H1 (cell line): ENCODE measurements at regions not wholly inside any gene's neighbourhood (a gene's known extent, or its start where the extent isn't known, plus 50 kb on each side); places are given as distances from the start of the nearest gene placed in this dataset.

Experiments
- CTCF ChIA-PET: fragments of 300-600 bp; sonication (Branson Sonifier 250); formaldehyde crosslinking; loops from one replicate; lab custom pipeline; 2021; ENCODE audit not compliant: partially characterized antibody; lab: Charles Lee
- POLR2A ChIA-PET: fragments of 300-600 bp; sonication (Branson Sonifier 250); formaldehyde crosslinking; loops from one replicate; lab custom pipeline; 2021; ENCODE audit warnings: inconsistent platforms; ENCODE audit not compliant: partially characterized antibody; lab: Charles Lee
- DNase-seq, 2 experiments: peaks; one replicate each; pipeline versions ENCODE4 v3.0.0 to v3.0.0-alpha.2; 2010 to 2022; ENCODE audit warnings: low spot score in 2 of 2, low read depth in 1 of 2, mixed read lengths in 1 of 2
- FAIRE-seq: peaks from 2 replicates; lab custom pipeline; 2011; peaks lifted over from hg19 to GRCh38; lab: Jason Lieb, UNC
- H2AFZ ChIP-seq: 2 replicates; pipeline ENCODE4 v1.8.1; 2012; ENCODE audit warnings: low read length, inconsistent platforms
- H2AK5ac ChIP-seq: 2 replicates; pipeline ENCODE4 v1.6.1; 2013; ENCODE audit warnings: low read depth, low read length
- H2BK120ac ChIP-seq: replicated peaks from 2 replicates; pipeline ENCODE3; 2013; ENCODE audit warnings: low read depth, low read length, inconsistent platforms
- H2BK12ac ChIP-seq: 2 replicates; pipeline ENCODE4 v1.6.1; 2013; ENCODE audit warnings: low read depth, low read length
- H2BK15ac ChIP-seq: 2 replicates; pipeline ENCODE4 v1.6.1; 2013; ENCODE audit warnings: low read length
- H2BK20ac ChIP-seq: 2 replicates; pipeline ENCODE4 v1.6.1; 2013; ENCODE audit warnings: low read length
- H2BK5ac ChIP-seq: 2 replicates; pipeline ENCODE4 v1.6.1; 2013; ENCODE audit warnings: low read depth, low read length
- H3K14ac ChIP-seq: 2 replicates; pipeline ENCODE4 v1.6.1; 2013; ENCODE audit warnings: inconsistent platforms; ENCODE audit not compliant: insufficient read length
- H3K18ac ChIP-seq: 2 replicates; pipeline ENCODE4 v1.6.1; 2013; ENCODE audit warnings: low read length; ENCODE audit errors: extremely low read depth
- H3K23ac ChIP-seq: 2 replicates; pipeline ENCODE4 v1.6.1; 2013; ENCODE audit warnings: inconsistent platforms; ENCODE audit not compliant: insufficient read length
- H3K23me2 ChIP-seq: 2 replicates; pipeline ENCODE4 v1.6.1; 2013; ENCODE audit warnings: low read depth, low read length
- H3K27ac ChIP-seq: 2 replicates; pipeline ENCODE4 v1.6.1; 2011; ENCODE audit warnings: low read depth, low read length, inconsistent platforms
- H3K27me3 ChIP-seq, 4 experiments: replicated peaks in 1 of 4; 1 replicate in 1 of 4; 2 replicates in 3 of 4; pipeline versions ENCODE4 v1.6.1 to v1.8.1; 2011 to 2013; ENCODE audit warnings: low read length in 3 of 4, mild to moderate bottlenecking in 3 of 4, inconsistent platforms in 2 of 4, mixed read lengths in 2 of 4, moderate library complexity in 1 of 4; ENCODE audit not compliant: control insufficient read depth in 3 of 4, insufficient read depth in 3 of 4; ENCODE audit errors: extremely low read depth in 1 of 4
- H3K36me3 ChIP-seq, 4 experiments: 2 replicates each; pipeline versions ENCODE4 v1.6.1 to v1.8.1; 2011 to 2013; ENCODE audit warnings: mild to moderate bottlenecking in 4 of 4, low read length in 3 of 4, moderate library complexity in 2 of 4, control low read depth in 1 of 4, inconsistent platforms in 1 of 4; ENCODE audit not compliant: insufficient read depth in 4 of 4, control insufficient read depth in 2 of 4
- H3K4ac ChIP-seq: replicated peaks from 2 replicates; pipeline ENCODE3; 2013; ENCODE audit warnings: low read length, low read depth, mixed read lengths, inconsistent platforms; ENCODE audit not compliant: insufficient read length
- H3K4me1 ChIP-seq, 4 experiments: replicated peaks in 1 of 4; 1 replicate in 1 of 4; 2 replicates in 3 of 4; pipeline versions ENCODE4 v1.6.1 to v1.8.1; 2011 to 2013; ENCODE audit warnings: low read length in 3 of 4, inconsistent platforms in 2 of 4, mixed read lengths in 1 of 4; ENCODE audit not compliant: insufficient read depth in 4 of 4, control insufficient read depth in 3 of 4
- H3K4me2 ChIP-seq, 2 experiments: 2 replicates each; pipeline versions ENCODE4 v1.6.1 to v1.8.1; 2011 to 2013; ENCODE audit warnings: low read depth in 2 of 2, low read length in 2 of 2, control low read depth in 1 of 2, inconsistent platforms in 1 of 2, mild to moderate bottlenecking in 1 of 2; ENCODE audit not compliant: insufficient read depth in 1 of 2
- H3K4me3 ChIP-seq, 4 experiments: fragments of 200-600, 300-600 bp in 1 of 4; sonication (generic), shearing (Covaris generic), sonication (Bioruptor Twin) in 1 of 4; 2 replicates each; pipeline versions ENCODE4 v1.5.1 to v1.8.1; 2011 to 2016; ENCODE audit warnings: low read length in 4 of 4, low read depth in 3 of 4, control low read depth in 2 of 4, inconsistent platforms in 2 of 4, mild to moderate bottlenecking in 2 of 4, mixed read lengths in 1 of 4, moderate library complexity in 1 of 4; ENCODE audit not compliant: insufficient read depth in 2 of 4; ENCODE audit errors: extremely low read depth in 1 of 4
- H3K56ac ChIP-seq: replicated peaks from 2 replicates; pipeline ENCODE3; 2013; ENCODE audit warnings: low read depth, mild to moderate bottlenecking, mixed read lengths, low read length, inconsistent platforms; ENCODE audit not compliant: insufficient read length
- H3K79me1 ChIP-seq: 2 replicates; pipeline ENCODE4 v1.6.1; 2013; ENCODE audit warnings: low read depth, low read length, control low read depth
- H3K79me2 ChIP-seq, 2 experiments: 2 replicates each; pipeline versions ENCODE4 v1.6.1 to v1.8.1; 2012 to 2013; ENCODE audit warnings: low read length in 2 of 2, mild to moderate bottlenecking in 2 of 2, inconsistent platforms in 1 of 2; ENCODE audit not compliant: insufficient read depth in 2 of 2, control insufficient read depth in 1 of 2
- H3K9ac ChIP-seq, 4 experiments: replicated peaks in 1 of 4; 1 replicate in 1 of 4; 2 replicates in 3 of 4; pipeline versions ENCODE4 v1.6.1 to v1.8.1; 2011 to 2013; ENCODE audit warnings: low read depth in 3 of 4, low read length in 3 of 4, control low read depth in 2 of 4, mild to moderate bottlenecking in 2 of 4, moderate library complexity in 2 of 4, inconsistent platforms in 1 of 4; ENCODE audit errors: extremely low read depth in 1 of 4
- H3K9me3 ChIP-seq, 2 experiments: 2 replicates each; pipeline versions ENCODE4 v1.6.1 to v1.8.1; 2012 to 2013; ENCODE audit warnings: mild to moderate bottlenecking in 2 of 2, moderate library complexity in 2 of 2, control low read depth in 1 of 2, inconsistent platforms in 1 of 2, low read depth in 1 of 2, low read length in 1 of 2, mixed read lengths in 1 of 2; ENCODE audit not compliant: insufficient read depth in 2 of 2
- H4K20me1 ChIP-seq, 2 experiments: replicated peaks in 1 of 2; 2 replicates each; pipeline versions ENCODE3 to v1.8.1; 2011 to 2013; ENCODE audit warnings: inconsistent platforms in 2 of 2, low read length in 2 of 2, mild to moderate bottlenecking in 1 of 2; ENCODE audit not compliant: insufficient read depth in 2 of 2, control insufficient read depth in 1 of 2
- H4K5ac ChIP-seq: 2 replicates; pipeline ENCODE4 v1.6.1; 2013; ENCODE audit warnings: low read length, low read depth, mixed read lengths, inconsistent platforms; ENCODE audit not compliant: insufficient read length
- H4K8ac ChIP-seq: 2 replicates; pipeline ENCODE4 v1.8.0; 2013; ENCODE audit warnings: mild to moderate bottlenecking, moderate library complexity, low read length, inconsistent platforms; ENCODE audit not compliant: insufficient read depth; ENCODE audit errors: extremely low read depth
- H4K91ac ChIP-seq: replicated peaks from 2 replicates; pipeline ENCODE3; 2013; ENCODE audit warnings: low read length, mixed read lengths, inconsistent platforms; ENCODE audit not compliant: insufficient read length
- BCL11A ChIP-seq, 2 experiments: IDR thresholded peaks; one replicate each; pipeline ENCODE4 v1.6.1; 2011; ENCODE audit warnings: low read depth in 2 of 2, low read length in 2 of 2, mild to moderate bottlenecking in 2 of 2
- EP300 ChIP-seq, 2 experiments: IDR thresholded peaks; 1 replicate in 1 of 2; 2 replicates in 1 of 2; pipeline ENCODE4 v1.6.1; 2011 to 2012; ENCODE audit warnings: low read depth in 2 of 2, low read length in 2 of 2, mild to moderate bottlenecking in 2 of 2, borderline replicate concordance in 1 of 2, inconsistent platforms in 1 of 2, moderate library complexity in 1 of 2
- KDM1A ChIP-seq: fragments of 200-600, 300-600 bp; sonication (generic); IDR thresholded peaks from 2 replicates; pipeline ENCODE4 v1.7.1; 2016; ENCODE audit warnings: mild to moderate bottlenecking, low read length, borderline replicate concordance
- POLR2A ChIP-seq, 2 experiments: IDR thresholded peaks; 1 replicate in 1 of 2; 2 replicates in 1 of 2; pipeline ENCODE4 v1.6.1; 2011; ENCODE audit warnings: low read depth in 2 of 2, low read length in 2 of 2, mild to moderate bottlenecking in 2 of 2; ENCODE audit errors: control extremely low read depth in 1 of 2
- POLR2AphosphoS5 ChIP-seq: IDR thresholded peaks from 2 replicates; pipeline ENCODE4 v1.6.1; 2011; ENCODE audit warnings: low read depth, low read length
- RBBP5 ChIP-seq: IDR thresholded peaks from 2 replicates; pipeline ENCODE4 v1.7.1; 2012; ENCODE audit warnings: low read depth, mild to moderate bottlenecking, inconsistent platforms, low read length, moderate library complexity, borderline replicate concordance
- TAF7 ChIP-seq: optimal IDR thresholded peaks from 2 replicates; pipeline ENCODE3; 2011; ENCODE audit warnings: low read depth, mild to moderate bottlenecking, inconsistent platforms, low read length, moderate library complexity, borderline replicate concordance
- WGBS, 2 experiments: shearing (Covaris generic) in 1 of 2; methylation state at CpG; one replicate each; pipeline versions ENCODE4 v1.1.6 to v1.1.7; 2013 to 2015; ENCODE audit warnings: low lambda C conversion rate in 2 of 2, mixed read lengths in 2 of 2, inconsistent platforms in 1 of 2, low coverage in 1 of 2, missing lambda C conversion rate in 1 of 2; ENCODE audit not compliant: insufficient replicate concordance in 2 of 2, insufficient coverage in 1 of 2, insufficient read length in 1 of 2; ENCODE audit errors: extremely low coverage in 1 of 2, missing lambda C conversion rate in 1 of 2; 5-methylcytosine and 5-hydroxymethylcytosine counted together
- TF ChIP-seq, protein P1 (sequence below): IDR thresholded peaks from 2 replicates; pipeline ENCODE4 v1.6.1; 2011; ENCODE audit warnings: low read length, improper control_type of control experiment
- TF ChIP-seq, protein P2 (sequence below): IDR thresholded peaks from 2 replicates; pipeline ENCODE4 v1.6.1; 2012; ENCODE audit warnings: low read length, inconsistent platforms
- TF ChIP-seq, protein P3 (sequence below): IDR thresholded peaks from 2 replicates; pipeline ENCODE4 v1.6.1; 2011; ENCODE audit warnings: low read depth, mild to moderate bottlenecking, low read length; ENCODE audit not compliant: insufficient read depth

DNA sequence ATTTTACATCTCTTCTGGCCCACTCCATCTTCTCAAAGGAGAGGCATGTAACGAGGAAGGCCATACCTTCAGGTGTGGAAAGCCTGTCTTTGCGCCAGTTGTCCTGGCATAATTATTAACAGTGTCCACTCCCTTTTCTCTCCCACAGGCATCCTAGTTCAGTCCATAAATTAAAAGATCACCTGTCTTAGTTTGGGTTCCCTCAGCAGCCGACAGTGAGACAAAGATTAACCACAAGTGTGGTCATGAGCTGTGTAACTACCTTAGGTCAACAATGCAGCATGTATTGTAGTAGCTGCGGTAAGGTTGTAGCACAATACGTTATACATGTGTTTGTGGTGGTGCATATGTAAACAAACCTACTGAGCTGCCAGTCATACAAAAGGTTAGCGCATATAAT, 103.3 kb upstream of the GALNT15 start:
- ChIA-PET CTCF (interaction anchor here (0.9 to 1.4 kb wide), 2 partner anchors 20 to 32 kb away, joined by 3 to 4 read pairs; no protein-coding TSS in a partner anchor), POLR2A (no interaction called here)
- FAIRE-seq, result no peak
- Histone ChIP-seq H3K23ac (no peak overlapping the region), H4K8ac (no peak overlapping the region), H2AK5ac (no peak overlapping the region), H4K5ac (no peak overlapping the region), H3K4me3 (no peak overlapping the region), H2BK20ac (no peak overlapping the region), H3K79me2 (no peaks in the 10 kb centered on the region), H4K91ac (no peak overlapping the region), H3K9me3 (no peaks in the 10 kb centered on the region), H3K4ac (no peak overlapping the region), H3K79me1 (no peaks in the 10 kb centered on the region), H2BK15ac (no peak overlapping the region), H4K20me1 (no peaks in the 10 kb centered on the region), H2BK12ac (no peak overlapping the region), H3K56ac (no peak overlapping the region), H3K4me2 (no peak overlapping the region), H2AFZ (no peak overlapping the region), H3K27me3 (no peaks in the 10 kb centered on the region; a peak in 1 of 7 replicates), H2BK120ac (no peak overlapping the region), H3K9ac (no peak overlapping the region), H3K18ac (no peak overlapping the region)
- WGBS, 2 experiments, result 91% methylated on average over 6 of the region's 6 CpGs; no CpG with 5 or more reads in 1 of the 2 experiments
- no peak for TF ChIP-seq EP300 (IDR thresholded peaks at IDR 0.05; ENCODE audit: borderline replicate concordance in 1 of 2, low read depth in 2 of 2, low read length in 2 of 2)
- TF ChIP-seq, protein P1, sequence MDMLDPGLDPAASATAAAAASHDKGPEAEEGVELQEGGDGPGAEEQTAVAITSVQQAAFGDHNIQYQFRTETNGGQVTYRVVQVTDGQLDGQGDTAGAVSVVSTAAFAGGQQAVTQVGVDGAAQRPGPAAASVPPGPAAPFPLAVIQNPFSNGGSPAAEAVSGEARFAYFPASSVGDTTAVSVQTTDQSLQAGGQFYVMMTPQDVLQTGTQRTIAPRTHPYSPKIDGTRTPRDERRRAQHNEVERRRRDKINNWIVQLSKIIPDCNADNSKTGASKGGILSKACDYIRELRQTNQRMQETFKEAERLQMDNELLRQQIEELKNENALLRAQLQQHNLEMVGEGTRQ, result no peak
- no peak for TF ChIP-seq TAF7
- TF ChIP-seq, protein P2, sequence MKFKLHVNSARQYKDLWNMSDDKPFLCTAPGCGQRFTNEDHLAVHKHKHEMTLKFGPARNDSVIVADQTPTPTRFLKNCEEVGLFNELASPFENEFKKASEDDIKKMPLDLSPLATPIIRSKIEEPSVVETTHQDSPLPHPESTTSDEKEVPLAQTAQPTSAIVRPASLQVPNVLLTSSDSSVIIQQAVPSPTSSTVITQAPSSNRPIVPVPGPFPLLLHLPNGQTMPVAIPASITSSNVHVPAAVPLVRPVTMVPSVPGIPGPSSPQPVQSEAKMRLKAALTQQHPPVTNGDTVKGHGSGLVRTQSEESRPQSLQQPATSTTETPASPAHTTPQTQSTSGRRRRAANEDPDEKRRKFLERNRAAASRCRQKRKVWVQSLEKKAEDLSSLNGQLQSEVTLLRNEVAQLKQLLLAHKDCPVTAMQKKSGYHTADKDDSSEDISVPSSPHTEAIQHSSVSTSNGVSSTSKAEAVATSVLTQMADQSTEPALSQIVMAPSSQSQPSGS, result no peak
- TF ChIP-seq POLR2AphosphoS5, result no peak
- no peak for TF ChIP-seq POLR2A (IDR thresholded peaks at IDR 0.05; ENCODE audit: control extremely low read depth in 1 of 2, low read depth in 2 of 2, low read length in 2 of 2)
- TF ChIP-seq, protein P3, sequence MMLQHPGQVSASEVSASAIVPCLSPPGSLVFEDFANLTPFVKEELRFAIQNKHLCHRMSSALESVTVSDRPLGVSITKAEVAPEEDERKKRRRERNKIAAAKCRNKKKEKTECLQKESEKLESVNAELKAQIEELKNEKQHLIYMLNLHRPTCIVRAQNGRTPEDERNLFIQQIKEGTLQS, result no peak
- no peak for TF ChIP-seq RBBP5
- no peak for TF ChIP-seq KDM1A
- TF ChIP-seq BCL11A (IDR thresholded peaks at IDR 0.05; ENCODE audit: low read depth in 2 of 2, low read length in 2 of 2), result no peak
- TF ChIP-seq, all 59 proteins: peak for 0
- Histone ChIP-seq H2BK5ac (no peak overlapping the region), H3K36me3 (no peaks in the 10 kb centered on the region), H3K27ac (no peak overlapping the region), H3K4me1 (no peaks in the 10 kb centered on the region), H3K23me2 (no peaks in the 10 kb centered on the region), H3K14ac (no peak overlapping the region)
- no peak for DNase-seq
